Neural progenitor cell (in vitro differentiated cells): ENCODE measurements at regions not wholly inside any gene's neighbourhood (a gene's known extent, or its start where the extent isn't known, plus 50 kb on each side); places are given as distances from the start of the nearest gene placed in this dataset.

Source experiments
- DNase-seq: peaks from one replicate; pipeline ENCODE4 v3.0.0-alpha.2; 2016; ENCODE audit warnings: low spot score
- H2AFZ ChIP-seq: fragments of 200-600 bp; sonication (generic); replicated peaks from 2 replicates; pipeline ENCODE4 v1.6.1; 2016; ENCODE audit warnings: antibody characterized with exemption
- H3F3A ChIP-seq: fragments of 200-600 bp; sonication (generic); 2 replicates; pipeline ENCODE4 v1.6.1; 2016; ENCODE audit warnings: antibody characterized with exemption, low read depth
- H3K27ac ChIP-seq: fragments of 200-600 bp; sonication (generic); 2 replicates; pipeline ENCODE4 v1.5.1; 2016; ENCODE audit warnings: mild to moderate bottlenecking
- H3K27me3 ChIP-seq: fragments of 200-600 bp; sonication (generic); 2 replicates; pipeline ENCODE4 v1.6.1; 2016; ENCODE audit warnings: mild to moderate bottlenecking, moderate library complexity
- H3K36me3 ChIP-seq: fragments of 200-600 bp; sonication (generic); 2 replicates; pipeline ENCODE4 v1.5.1; 2016
- H3K4me1 ChIP-seq: fragments of 200-600 bp; sonication (generic); 2 replicates; pipeline ENCODE4 v1.6.1; 2016; ENCODE audit warnings: mixed run types
- H3K4me2 ChIP-seq: fragments of 200-600 bp; sonication (generic); 2 replicates; pipeline ENCODE4 v1.6.1; 2016
- H3K4me3 ChIP-seq: fragments of 200-600 bp; sonication (generic); 2 replicates; pipeline ENCODE4 v1.5.1; 2016
- H3K79me2 ChIP-seq: fragments of 200-600 bp; sonication (generic); 2 replicates; pipeline ENCODE4 v1.6.1; 2016; ENCODE audit warnings: low read depth
- H3K9ac ChIP-seq: fragments of 200-600 bp; sonication (generic); 2 replicates; pipeline ENCODE4 v1.6.1; 2016
- H3K9me3 ChIP-seq: fragments of 200-600 bp; sonication (generic); 2 replicates; pipeline ENCODE4 v1.5.1; 2016; ENCODE audit warnings: low read depth
- H4K20me1 ChIP-seq: fragments of 200-600 bp; sonication (generic); 2 replicates; pipeline ENCODE4 v1.6.1; 2016; ENCODE audit warnings: low read depth
- H3K27ac Mint-ChIP-seq: 3 replicates; pipeline ENCODE4 v1.8.0; 2021; ENCODE audit warnings: mixed read lengths
- H3K27me3 Mint-ChIP-seq: 2 replicates; pipeline ENCODE4 v1.8.0; 2022; ENCODE audit warnings: low read depth, mild to moderate bottlenecking, inconsistent platforms, moderate library complexity, mixed read lengths; ENCODE audit not compliant: insufficient read depth
- H3K36me3 Mint-ChIP-seq: 3 replicates; pipeline ENCODE4 v1.8.0; 2021; ENCODE audit warnings: mixed read lengths
- H3K4me1 Mint-ChIP-seq: 3 replicates; pipeline ENCODE4 v1.8.0; 2021; ENCODE audit warnings: mixed read lengths
- H3K4me3 Mint-ChIP-seq: 3 replicates; pipeline ENCODE4 v1.8.0; 2021; ENCODE audit warnings: mild to moderate bottlenecking, moderate library complexity, mixed read lengths
- H3K9me3 Mint-ChIP-seq: 3 replicates; pipeline ENCODE4 v1.8.0; 2020; ENCODE audit warnings: mixed read lengths
- EZH2 ChIP-seq: fragments of 200-600 bp; sonication (generic); IDR thresholded peaks from 2 replicates; pipeline ENCODE4 v1.6.1; 2017; ENCODE audit warnings: antibody characterized with exemption, mild to moderate bottlenecking, moderate library complexity
- EZH2phosphoT487 ChIP-seq: fragments of 200-600 bp; sonication (generic); IDR thresholded peaks from 2 replicates; pipeline ENCODE4 v1.6.1; 2017; ENCODE audit warnings: antibody characterized with exemption
- TF ChIP-seq, protein P1 (sequence below): fragments of 200-600 bp; sonication (generic); IDR thresholded peaks from 2 replicates; pipeline ENCODE4 v1.5.1; 2017; ENCODE audit warnings: antibody characterized with exemption, mild to moderate bottlenecking

DNA sequence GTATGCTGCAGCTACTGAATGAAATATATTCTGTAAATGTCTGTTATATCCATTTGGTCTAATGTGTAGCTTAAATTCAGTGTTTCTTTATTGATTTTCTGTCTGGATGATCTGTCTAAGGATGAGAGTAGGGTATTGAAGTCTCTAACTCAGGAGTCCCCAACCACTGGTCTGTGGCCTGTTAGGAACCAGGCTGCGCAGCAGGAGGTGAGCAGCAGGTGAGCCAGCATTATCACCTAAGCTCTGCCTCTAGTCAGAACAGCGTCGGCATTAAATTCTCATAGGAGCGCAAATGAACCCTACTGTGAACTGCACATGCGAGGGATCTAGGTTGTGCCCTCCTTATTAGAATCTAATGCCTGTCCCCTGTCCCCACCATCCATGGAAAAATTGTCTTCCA is 329.7 kb upstream of the RGS6 start:
- peaks cover 40% of the 10 kb centered on the region for H3K36me3 Mint-ChIP-seq
- TF ChIP-seq, protein P1, sequence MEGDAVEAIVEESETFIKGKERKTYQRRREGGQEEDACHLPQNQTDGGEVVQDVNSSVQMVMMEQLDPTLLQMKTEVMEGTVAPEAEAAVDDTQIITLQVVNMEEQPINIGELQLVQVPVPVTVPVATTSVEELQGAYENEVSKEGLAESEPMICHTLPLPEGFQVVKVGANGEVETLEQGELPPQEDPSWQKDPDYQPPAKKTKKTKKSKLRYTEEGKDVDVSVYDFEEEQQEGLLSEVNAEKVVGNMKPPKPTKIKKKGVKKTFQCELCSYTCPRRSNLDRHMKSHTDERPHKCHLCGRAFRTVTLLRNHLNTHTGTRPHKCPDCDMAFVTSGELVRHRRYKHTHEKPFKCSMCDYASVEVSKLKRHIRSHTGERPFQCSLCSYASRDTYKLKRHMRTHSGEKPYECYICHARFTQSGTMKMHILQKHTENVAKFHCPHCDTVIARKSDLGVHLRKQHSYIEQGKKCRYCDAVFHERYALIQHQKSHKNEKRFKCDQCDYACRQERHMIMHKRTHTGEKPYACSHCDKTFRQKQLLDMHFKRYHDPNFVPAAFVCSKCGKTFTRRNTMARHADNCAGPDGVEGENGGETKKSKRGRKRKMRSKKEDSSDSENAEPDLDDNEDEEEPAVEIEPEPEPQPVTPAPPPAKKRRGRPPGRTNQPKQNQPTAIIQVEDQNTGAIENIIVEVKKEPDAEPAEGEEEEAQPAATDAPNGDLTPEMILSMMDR, result no peak
- TF ChIP-seq EZH2phosphoT487, result no peak
- no peak for TF ChIP-seq EZH2
- no peak overlapping the region for H3K27ac ChIP-seq
- peaks cover 7% of the 10 kb centered on the region for H3K27me3 Mint-ChIP-seq
- H3K9me3 Mint-ChIP-seq, result peaks cover 37% of the 10 kb centered on the region
- H3K4me1 Mint-ChIP-seq, result no peaks in the 10 kb centered on the region
- no peak overlapping the region for H3K4me3 Mint-ChIP-seq
- DNase-seq, result no peak
- H2AFZ ChIP-seq, result no peak overlapping the region
- no peaks in the 10 kb centered on the region for H3K36me3 ChIP-seq
- H3K4me2 ChIP-seq, result no peak overlapping the region
- H3K27me3 ChIP-seq, result no peaks in the 10 kb centered on the region
- H4K20me1 ChIP-seq, result no peaks in the 10 kb centered on the region
- H3K4me1 ChIP-seq, result peaks cover 3% of the 10 kb centered on the region
- no peak overlapping the region for H3K27ac Mint-ChIP-seq
- H3F3A ChIP-seq, result no peaks in the 10 kb centered on the region
- H3K9me3 ChIP-seq, result no peaks in the 10 kb centered on the region
- H3K79me2 ChIP-seq, result peaks cover 40% of the 10 kb centered on the region
- no peak overlapping the region for H3K4me3 ChIP-seq
- H3K9ac ChIP-seq, result no peak overlapping the region

DNA sequence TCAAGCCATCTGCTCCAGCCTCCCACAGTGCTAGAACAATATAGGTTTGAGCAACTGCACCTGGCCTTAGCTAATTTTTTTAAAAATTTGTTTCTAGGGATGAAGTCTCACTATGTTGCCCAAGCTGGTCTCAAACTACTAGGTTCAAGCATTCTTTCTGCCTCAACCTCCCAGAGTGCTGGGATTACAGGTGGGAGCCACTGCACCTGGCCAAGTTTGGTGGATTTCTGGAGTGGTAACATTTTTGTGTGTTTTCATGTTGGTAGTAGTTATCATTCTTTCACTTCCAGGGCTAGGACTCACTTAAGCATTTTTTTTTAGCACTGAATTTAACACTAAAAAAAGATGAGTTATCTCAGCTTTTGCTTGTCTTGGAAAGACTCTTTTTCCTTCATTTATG is 328.0 kb upstream of the RGS6 start:
- no peak overlapping the region for H3K4me2 ChIP-seq
- no peaks in the 10 kb centered on the region for H3K27me3 ChIP-seq
- no peaks in the 10 kb centered on the region for H3K9me3 ChIP-seq
- Mint-ChIP-seq H3K36me3 (peaks cover 29% of the 10 kb centered on the region), H3K4me1 (no peaks in the 10 kb centered on the region), H3K9me3 (peaks cover 37% of the 10 kb centered on the region), H3K27ac (no peak overlapping the region), H3K4me3 (no peak overlapping the region), H3K27me3 (peaks cover 4% of the 10 kb centered on the region)
- H3K27ac ChIP-seq, result no peak overlapping the region
- H2AFZ ChIP-seq, result no peak overlapping the region
- TF ChIP-seq, protein P1, result no peak
- no peak for TF ChIP-seq EZH2phosphoT487
- TF ChIP-seq EZH2, result no peak
- no peaks in the 10 kb centered on the region for H3K36me3 ChIP-seq
- no peak for DNase-seq
- H3K4me1 ChIP-seq, result peaks cover 3% of the 10 kb centered on the region
- H3K9ac ChIP-seq, result no peak overlapping the region
- H4K20me1 ChIP-seq, result no peaks in the 10 kb centered on the region
- H3K79me2 ChIP-seq, result peaks cover 45% of the 10 kb centered on the region
- H3K4me3 ChIP-seq, result no peak overlapping the region
- no peaks in the 10 kb centered on the region for H3F3A ChIP-seq

DNA sequence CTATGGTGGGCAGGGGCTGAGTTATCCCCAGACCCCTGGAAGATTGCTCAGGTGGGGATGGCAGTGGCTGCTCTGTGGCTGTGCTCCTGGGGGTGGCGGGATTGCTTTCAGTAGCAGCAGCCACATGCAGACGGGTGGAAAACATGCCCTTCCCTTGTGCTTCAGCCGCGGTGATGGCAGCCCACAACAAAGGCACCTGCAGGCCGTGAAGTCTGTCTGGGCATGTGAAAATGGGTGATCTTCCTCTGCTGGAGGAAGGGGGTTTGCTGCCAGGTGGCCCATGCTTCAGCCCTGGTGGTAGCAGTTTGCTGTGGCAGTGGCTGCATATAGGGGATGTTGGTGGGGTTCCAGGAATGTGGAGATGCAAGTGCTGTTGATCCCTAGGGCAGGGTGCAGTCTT is 326.2 kb upstream of the RGS6 start:
- no peak overlapping the region for H3K9ac ChIP-seq
- H3K27ac Mint-ChIP-seq, result no peak overlapping the region
- no peaks in the 10 kb centered on the region for H3K27me3 ChIP-seq
- no peaks in the 10 kb centered on the region for H3K36me3 ChIP-seq
- H3K4me3 ChIP-seq, result no peak overlapping the region
- no peaks in the 10 kb centered on the region for H3F3A ChIP-seq
- peaks cover 23% of the 10 kb centered on the region for H3K9me3 Mint-ChIP-seq
- no peak overlapping the region for H3K4me3 Mint-ChIP-seq
- no peak overlapping the region for H2AFZ ChIP-seq
- DNase-seq, result no peak
- no peaks in the 10 kb centered on the region for H3K9me3 ChIP-seq
- no peaks in the 10 kb centered on the region for H4K20me1 ChIP-seq
- no peak overlapping the region for H3K27ac ChIP-seq
- H3K4me2 ChIP-seq, result no peak overlapping the region
- peaks cover 16% of the 10 kb centered on the region for H3K36me3 Mint-ChIP-seq
- H3K27me3 Mint-ChIP-seq, result peaks cover 4% of the 10 kb centered on the region
- H3K79me2 ChIP-seq, result peaks cover 31% of the 10 kb centered on the region
- TF ChIP-seq, protein P1, result no peak
- H3K4me1 Mint-ChIP-seq, result no peaks in the 10 kb centered on the region
- H3K4me1 ChIP-seq, result peaks cover 3% of the 10 kb centered on the region

DNA sequence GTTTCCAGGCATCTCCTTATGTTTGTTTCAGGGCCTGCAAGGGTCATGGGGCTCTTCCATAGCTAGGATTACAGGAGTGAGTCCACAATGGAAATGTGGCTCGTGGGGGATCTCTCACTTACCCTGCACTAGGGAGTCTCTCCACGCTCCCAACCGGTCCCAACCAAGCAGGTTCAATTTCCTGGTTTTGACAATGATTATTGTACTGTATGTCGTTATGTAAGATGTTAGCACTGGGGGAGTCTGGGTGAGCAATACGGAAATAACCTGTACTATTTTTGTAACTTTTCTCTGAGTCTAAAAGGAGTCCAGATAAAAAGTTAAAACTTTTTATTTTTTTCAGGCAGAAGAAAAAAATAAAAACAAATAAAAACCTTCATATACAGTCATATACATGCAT is 325.7 kb upstream of the RGS6 start:
- Histone ChIP-seq H3K4me2 (no peak overlapping the region), H3K36me3 (no peaks in the 10 kb centered on the region), H2AFZ (no peak overlapping the region), H4K20me1 (no peaks in the 10 kb centered on the region), H3K4me3 (no peak overlapping the region), H3F3A (no peaks in the 10 kb centered on the region), H3K27me3 (no peaks in the 10 kb centered on the region), H3K9ac (no peak overlapping the region), H3K9me3 (no peaks in the 10 kb centered on the region), H3K4me1 (peaks cover 3% of the 10 kb centered on the region), H3K27ac (no peak overlapping the region), H3K79me2 (peaks cover 29% of the 10 kb centered on the region)
- H3K4me3 Mint-ChIP-seq, result no peak overlapping the region
- DNase-seq, result no peak
- peaks cover 4% of the 10 kb centered on the region for H3K27me3 Mint-ChIP-seq
- peaks cover 13% of the 10 kb centered on the region for H3K36me3 Mint-ChIP-seq
- TF ChIP-seq EZH2 (no peak), EZH2phosphoT487 (no peak)
- TF ChIP-seq, protein P1, result no peak
- H3K9me3 Mint-ChIP-seq, result peaks cover 18% of the 10 kb centered on the region
- no peaks in the 10 kb centered on the region for H3K4me1 Mint-ChIP-seq
- no peak overlapping the region for H3K27ac Mint-ChIP-seq
